Ovary (tissue), 7 donors: ENCODE measurements at regions not wholly inside any gene's neighbourhood (a gene's known extent, or its start where the extent isn't known, plus 50 kb on each side); places are given as distances from the start of the nearest gene placed in this dataset.

Source experiments
- DNase-seq, 5 donors: peaks; one replicate each; pipeline ENCODE4 v3.0.0-alpha.2; 2019 to 2020
- H3K27ac ChIP-seq, 2 donors: fragments of 200-600 bp; one replicate each; pipeline versions ENCODE4 v1.5.1 to v1.8.0; 2019 to 2022
- H3K27me3 ChIP-seq: fragments of 200-600 bp; one replicate; pipeline ENCODE4 v1.8.0; 2022
- H3K36me3 ChIP-seq: fragments of 200-600 bp; sonication (generic); one replicate; pipeline ENCODE4 v1.5.1; 2019
- H3K4me1 ChIP-seq: one replicate; pipeline ENCODE4 v1.8.1; 2013; ENCODE audit warnings: mild to moderate bottlenecking, moderate library complexity; ENCODE audit not compliant: insufficient read depth
- H3K4me3 ChIP-seq: fragments of 200-600 bp; sonication (generic); one replicate; pipeline ENCODE4 v1.5.1; 2017
- H3K9me3 ChIP-seq, 2 donors: fragments of 200-600 bp in 1 of 2; sonication (generic) in 1 of 2; one replicate each; pipeline versions ENCODE4 v1.5.1 to v1.8.1; 2013 to 2019; ENCODE audit warnings: mild to moderate bottlenecking in 1 of 2, moderate library complexity in 1 of 2
- CTCF ChIP-seq, 3 donors: fragments of 450-650 bp in 2 of 3; fragments of 200-600 bp in 1 of 3; IDR thresholded peaks; one replicate each; pipeline versions ENCODE4 v1.5.1 to v1.8.0; 2016 to 2022; ENCODE audit warnings: antibody characterized with exemption in 3 of 3, mild to moderate bottlenecking in 1 of 3
- EP300 ChIP-seq: sonication (generic); formaldehyde crosslinking; IDR thresholded peaks from one replicate; pipeline ENCODE4 v1.6.1; 2017; ENCODE audit warnings: antibody characterized with exemption
- POLR2A ChIP-seq: fragments of 450-650 bp; IDR thresholded peaks from one replicate; pipeline ENCODE4 v1.6.1; 2017; ENCODE audit warnings: antibody characterized with exemption, mild to moderate bottlenecking, moderate library complexity
- WGBS, 3 donors: extraction: QIAGEN DNeasy Blood & Tissue Kit in 1 of 3; methylation state at CpG; one replicate each; pipeline versions ENCODE4 v1.1.5 to v1.1.7; 2013 to 2017; 5-methylcytosine and 5-hydroxymethylcytosine counted together
- intact Hi-C, 4 donors: fragments of 100-400 bp; cut with DNase I; formaldehyde crosslinking; loops; one replicate each; pipeline versions ENCODE4 v1.11.0 to v1.15.1; 2022 to 2023
- donor health status: DM: no; HTN: no; CAD: no; lungs with moderate emphysema.
- donor health status: DM: no; HTN: no; CAD: no.
- donor health status: Bipolar disorder and iron deficiency.
- donor health status: DM: no; HTN: no; CAD: no.
- donor health status: DM: yes; HTN: yes; CAD: no.

- 39 to 58% (median 40%) methylated on average over 2 of the region's 2 CpGs for WGBS, 3 donors
- Histone ChIP-seq H3K27me3 (no peaks in the 10 kb centered on the region), H3K9me3 (no peaks in the 10 kb centered on the region), H3K27ac (no peak overlapping the region), H3K36me3 (no peaks in the 10 kb centered on the region), H3K4me3 (no peak overlapping the region), H3K4me1 (no peaks in the 10 kb centered on the region)
- no peak for TF ChIP-seq POLR2A
- TF ChIP-seq CTCF (IDR thresholded peaks at IDR 0.05) = no peak
- TF ChIP-seq EP300 = no peak
- DNase-seq = no peak
- intact Hi-C loops = no loop called here
Measured at GRCh38 chr4:166311169-166311568, 438.1 kb downstream of the TLL1 start.

GRCh38 chr4:166312166-166312565, 439.1 kb downstream of the TLL1 start:
- Histone ChIP-seq H3K9me3 (no peaks in the 10 kb centered on the region), H3K27me3 (no peaks in the 10 kb centered on the region), H3K27ac (no peak overlapping the region), H3K36me3 (no peaks in the 10 kb centered on the region), H3K4me1 (no peaks in the 10 kb centered on the region), H3K4me3 (no peak overlapping the region)
- TF ChIP-seq EP300 (no peak), POLR2A (no peak), CTCF (IDR thresholded peaks at IDR 0.05) (no peak)
- DNase-seq = no peak
- intact Hi-C loops = no loop called here

- no peak for DNase-seq
- Histone ChIP-seq H3K36me3 (no peaks in the 10 kb centered on the region), H3K27me3 (no peaks in the 10 kb centered on the region), H3K27ac (no peak overlapping the region), H3K4me3 (no peak overlapping the region), H3K9me3 (no peaks in the 10 kb centered on the region), H3K4me1 (no peaks in the 10 kb centered on the region)
- TF ChIP-seq POLR2A = no peak
- no peak for TF ChIP-seq CTCF (IDR thresholded peaks at IDR 0.05)
- no peak for TF ChIP-seq EP300
- WGBS, 3 donors = 73 to 84% (median 83%) methylated on average over 1 of the region's 1 CpG
- intact Hi-C loops = no loop called here
Measured at GRCh38 chr4:166314902-166315301, 441.9 kb downstream of the TLL1 start.

GRCh38 chr4:166315721-166316467, 442.9 kb downstream of the TLL1 start:
- intact Hi-C loops = no loop called here
- DNase-seq = no peak
- 85 to 88% (median 88%) methylated on average over 11 of the region's 11 CpGs for WGBS, 3 donors

More at GRCh38 chr4:166315721-166316467, 442.9 kb downstream of the TLL1 start:
- no peaks in the 10 kb centered on the region for H3K9me3 ChIP-seq
- H3K36me3 ChIP-seq = no peaks in the 10 kb centered on the region
- TF ChIP-seq POLR2A (no peak), EP300 (no peak), CTCF (IDR thresholded peaks at IDR 0.05) (no peak)
- no peak overlapping the region for H3K4me3 ChIP-seq
- no peak overlapping the region for H3K27ac ChIP-seq
- H3K27me3 ChIP-seq = no peaks in the 10 kb centered on the region
- no peaks in the 10 kb centered on the region for H3K4me1 ChIP-seq
